HCEC 1CT (cell line): ENCODE measurements at regions not wholly inside any gene's neighbourhood (a gene's known extent, or its start where the extent isn't known, plus 50 kb on each side); places are given as distances from the start of the nearest gene placed in this dataset.
"Not testable (repeated sequence)": the region's sequence is repeated elsewhere in the genome, so short reads cannot be mapped to it uniquely, and the experiment has no call there.

ENCODE experiments used
- DNase-seq: peaks from one replicate; pipeline ENCODE4 v3.0.0-alpha.2; 2017

- DNase-seq: no peak
These were observed 177.0 kb upstream of the KAZN start for GRCh38 chr1:14421295-14421976.

GRCh38 chr1:14421977-14422609, 176.4 kb upstream of the KAZN start:
- no peak for DNase-seq

DNA sequence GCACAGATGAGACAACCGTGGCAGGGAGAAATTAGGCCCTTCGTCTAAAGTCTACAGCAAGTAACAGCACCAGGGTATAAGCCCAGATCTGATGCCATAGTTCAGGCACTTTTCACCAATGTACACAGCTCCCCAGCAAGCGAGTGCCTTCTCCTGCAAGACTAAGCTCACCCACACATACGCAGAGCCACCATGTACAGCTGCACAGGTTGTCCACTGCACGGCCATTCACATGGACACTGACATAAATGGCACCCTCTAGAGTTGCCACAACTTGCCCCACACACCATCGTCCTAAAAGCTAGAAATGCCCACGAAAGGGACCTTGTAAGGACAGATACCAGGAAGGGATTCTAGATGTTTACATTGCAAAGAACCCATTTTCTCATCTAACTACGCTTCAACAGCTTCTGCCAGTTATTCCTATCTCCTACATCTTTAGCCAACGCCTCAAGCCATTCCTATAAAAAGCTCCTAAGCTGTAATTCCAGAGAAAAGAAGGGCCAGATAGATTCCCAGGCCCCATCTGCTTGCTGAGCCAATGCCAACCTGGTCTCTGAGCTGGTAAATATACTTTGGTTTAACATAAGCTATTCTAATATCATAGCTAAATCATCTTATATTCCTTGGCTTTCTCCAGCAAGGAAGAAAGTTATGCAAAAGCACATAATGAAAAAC, 174.0 kb upstream of the KAZN start:
- DNase-seq: no peak

GRCh38 chr1:14426854-14427253, 171.6 kb upstream of the KAZN start:
- DNase-seq: no peak

DNA sequence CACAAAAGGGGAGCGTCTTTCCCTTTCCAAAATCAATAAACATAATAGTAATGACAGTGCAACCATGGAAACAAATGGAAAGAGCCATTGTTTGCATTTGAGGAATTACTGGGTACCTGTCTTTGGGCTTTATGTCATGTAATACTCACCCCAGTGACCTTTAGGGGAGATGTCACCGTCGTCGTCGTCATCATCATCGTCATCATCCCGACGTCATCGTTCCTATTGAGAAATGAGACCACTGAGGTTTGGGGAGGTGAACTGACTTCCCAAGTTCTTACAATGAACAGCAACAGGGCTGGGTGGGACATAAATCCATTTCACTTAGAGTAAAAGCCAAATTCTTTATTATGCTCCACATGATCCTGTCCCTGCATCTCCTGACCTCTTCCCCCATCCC, 168.9 kb upstream of the KAZN start:
- DNase-seq: no peak

- DNase-seq: not testable (repeated sequence)
These were observed 165.8 kb upstream of the KAZN start for GRCh38 chr1:14432728-14433127.

DNA sequence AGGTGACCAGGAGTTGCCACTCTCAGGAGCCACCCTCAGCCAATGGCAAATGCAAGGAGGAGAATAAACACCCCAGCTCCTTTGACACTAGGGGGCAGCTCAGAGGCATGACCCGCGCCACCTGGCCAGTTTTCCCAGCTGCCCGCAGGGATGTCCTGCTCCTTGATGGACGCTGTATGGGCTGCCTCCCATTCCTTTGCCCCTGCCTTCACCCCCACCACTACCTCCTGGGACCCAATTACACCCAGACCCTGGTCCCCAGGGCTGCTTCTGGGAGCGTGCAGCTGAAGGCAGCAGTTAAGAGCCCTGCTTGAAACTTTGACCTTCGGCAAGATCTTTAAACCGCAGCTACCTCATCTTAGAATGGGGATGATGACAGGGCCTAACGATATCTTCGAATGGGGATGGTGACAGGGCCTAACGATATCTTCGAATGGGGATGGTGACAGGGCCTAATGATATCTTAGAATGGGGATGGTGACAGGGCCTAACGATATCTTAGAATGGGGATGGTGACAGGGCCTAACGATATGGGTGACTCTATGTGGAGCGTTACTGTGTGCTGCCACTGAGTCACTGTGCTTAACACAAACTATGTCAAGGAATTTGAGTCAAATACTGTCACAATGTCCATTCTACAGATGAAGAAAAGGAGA, 163.0 kb upstream of the KAZN start:
- DNase-seq: no peak

- DNase-seq: no peak
These were observed 161.0 kb upstream of the KAZN start for GRCh38 chr1:14437417-14437918.

- DNase-seq: no peak
These were observed 160.2 kb upstream of the KAZN start for GRCh38 chr1:14438127-14438769.

DNA sequence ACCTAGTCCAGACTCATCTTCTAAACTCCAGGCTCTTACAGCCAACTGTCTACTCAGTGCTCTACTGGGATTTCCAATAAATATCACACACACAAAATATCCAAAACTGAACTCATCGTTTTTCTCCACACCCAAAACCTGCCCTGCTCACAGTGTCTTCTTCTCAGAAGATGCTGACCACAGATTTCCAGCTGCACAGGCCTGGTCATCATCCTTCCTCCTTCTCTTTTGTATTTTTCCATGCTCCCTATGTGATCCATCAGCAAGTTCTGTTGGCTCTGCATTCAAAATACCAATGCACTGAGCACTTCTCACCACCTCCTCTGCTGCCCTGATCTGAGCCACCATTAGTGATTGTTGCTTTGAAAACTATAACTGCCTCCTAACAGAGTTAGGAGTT, 159.5 kb upstream of the KAZN start:
- no peak for DNase-seq

DNA sequence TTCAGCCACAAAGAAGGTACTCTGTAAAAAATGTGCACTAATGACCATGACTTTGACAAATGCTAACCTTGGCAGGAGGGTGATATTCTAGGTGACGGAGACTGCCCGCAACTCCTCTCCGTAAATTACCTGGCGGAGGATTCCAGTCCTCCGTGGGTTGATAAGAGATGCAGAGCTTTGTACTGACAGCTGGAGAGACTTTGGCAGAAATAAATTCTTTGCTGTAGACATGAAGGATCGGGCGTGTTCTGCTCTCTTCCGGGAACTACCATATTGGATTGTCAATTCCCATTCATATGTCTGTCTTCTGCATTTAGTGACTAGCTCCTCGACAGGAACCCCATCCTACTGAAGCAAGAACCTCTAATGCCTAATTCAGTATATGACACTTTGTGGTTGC, 158.3 kb upstream of the KAZN start:
- DNase-seq: no peak

DNA sequence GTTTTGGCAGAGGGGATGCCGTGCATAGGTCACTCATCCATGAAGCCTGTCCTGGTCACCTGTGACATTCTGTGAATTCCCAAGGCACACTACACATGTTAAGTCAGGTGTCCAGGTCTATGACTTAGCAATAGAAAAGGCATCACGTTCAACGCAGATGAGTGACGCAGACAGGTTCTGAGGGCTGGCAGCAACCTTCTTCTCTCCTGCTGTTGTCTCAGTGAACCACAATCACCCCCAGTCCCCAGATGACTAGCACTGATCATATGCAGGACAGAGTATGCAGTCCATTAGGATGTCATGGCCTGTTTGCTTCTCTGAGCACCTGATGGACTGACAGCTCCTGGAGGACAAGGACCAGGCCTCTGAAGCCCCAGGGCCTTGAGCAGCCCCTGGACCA, 157.8 kb upstream of the KAZN start:
- no peak for DNase-seq

DNA sequence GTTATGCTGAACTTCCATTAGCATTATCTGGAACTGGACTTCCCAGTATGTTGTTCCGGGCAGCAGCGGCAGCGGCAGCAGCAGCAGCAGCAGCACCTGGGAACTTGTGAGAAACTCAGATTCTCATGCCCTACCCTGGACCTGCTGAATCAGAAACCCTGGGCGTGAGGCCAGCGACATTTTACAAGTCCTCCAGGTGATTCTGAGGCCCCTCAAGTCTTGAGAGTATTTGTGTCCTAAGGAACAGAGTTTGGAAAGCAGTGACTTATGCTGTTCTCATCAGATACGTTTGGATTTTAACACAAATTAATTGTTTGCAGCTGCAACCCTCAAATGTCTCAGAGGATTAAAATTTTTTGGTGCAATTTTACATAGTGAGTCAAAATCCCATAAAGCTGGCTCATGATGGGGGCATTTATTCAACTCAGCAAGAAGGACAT, 157.2 kb upstream of the KAZN start:
- DNase-seq: no peak

DNA sequence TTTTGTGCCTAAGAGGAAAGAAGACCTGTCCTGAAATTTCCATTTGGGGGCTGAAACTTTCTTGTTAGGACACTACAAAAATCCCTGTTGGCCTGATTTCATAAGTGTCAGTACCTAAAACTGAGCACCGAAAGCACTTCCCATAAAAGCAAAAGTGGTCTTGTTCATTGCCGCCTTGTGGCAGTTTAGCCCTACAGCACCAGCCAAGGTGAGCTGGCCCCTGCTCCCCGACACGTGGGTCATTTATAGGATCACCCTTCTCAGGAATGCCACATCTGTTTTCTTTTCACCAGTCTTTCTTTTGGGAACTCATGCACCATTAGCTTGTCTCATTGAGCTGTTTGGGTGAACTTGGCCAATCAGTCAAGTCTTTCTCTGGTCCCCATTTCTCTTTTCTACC, 155.8 kb upstream of the KAZN start:
- no peak for DNase-seq

GRCh38 chr1:14443164-14443787, 155.2 kb upstream of the KAZN start:
- no peak for DNase-seq

DNA sequence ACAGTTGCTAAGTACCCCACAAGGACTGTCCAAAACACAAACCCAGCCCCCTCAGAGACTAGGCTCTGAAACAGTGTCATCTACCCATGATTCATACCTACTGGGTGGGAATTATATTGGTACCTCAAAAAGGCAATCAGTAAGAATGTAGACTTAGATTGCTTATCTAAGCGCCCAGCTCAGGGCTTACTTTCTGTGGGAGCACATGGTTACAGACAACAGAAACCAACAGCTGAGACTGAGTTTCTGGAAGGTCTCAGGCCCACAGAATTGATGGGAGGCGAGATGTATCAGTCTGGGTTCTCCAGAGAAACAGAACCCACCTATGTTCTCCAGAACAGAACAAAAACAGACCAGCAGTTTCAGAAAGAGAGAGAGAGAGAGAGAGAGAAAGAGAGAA, 147.3 kb upstream of the KAZN start:
- no peak for DNase-seq

GRCh38 chr1:14452551-14452950, 145.9 kb upstream of the KAZN start:
- no peak for DNase-seq

DNA sequence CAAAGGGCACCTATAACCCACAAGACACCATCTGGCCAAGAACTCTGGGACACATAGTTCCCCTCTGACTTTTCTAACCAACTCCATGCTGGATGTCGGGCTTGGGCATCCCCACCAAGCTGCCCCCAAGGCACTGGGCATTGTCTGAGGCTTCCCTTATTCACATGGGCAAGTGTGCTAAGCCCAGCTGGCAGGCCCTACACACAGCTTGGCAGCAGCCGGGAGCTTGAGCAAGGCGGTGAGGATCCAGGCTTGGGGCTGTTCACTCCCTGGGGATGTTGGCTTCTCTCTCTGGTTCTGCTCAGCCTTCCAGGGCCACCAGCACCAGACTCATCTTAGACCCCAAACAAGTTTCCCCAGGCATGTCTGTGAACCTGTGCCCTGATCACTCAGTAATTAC, 138.3 kb upstream of the KAZN start:
- DNase-seq: no peak

DNA sequence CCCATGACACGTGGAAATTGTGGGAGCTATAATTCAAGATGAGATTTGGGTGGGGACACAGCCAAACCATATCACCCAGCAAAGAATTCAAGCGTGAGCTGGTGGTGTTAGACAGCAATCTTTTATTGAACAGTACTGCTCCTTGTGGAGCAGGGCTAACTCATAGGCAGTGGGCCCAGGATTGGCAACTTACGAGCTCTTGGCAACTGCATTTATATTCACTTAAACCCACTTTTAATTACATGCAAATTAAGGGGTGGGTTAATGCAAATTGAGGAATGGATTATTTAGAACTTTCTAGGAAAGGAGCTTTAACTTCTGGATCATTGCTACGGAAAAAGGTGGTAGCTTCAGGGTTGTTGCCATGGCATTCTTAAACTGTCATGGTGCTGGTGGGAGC, 135.6 kb upstream of the KAZN start:
- DNase-seq: no peak

- no peak for DNase-seq
These were observed 132.5 kb upstream of the KAZN start for GRCh38 chr1:14466006-14466405.

DNA sequence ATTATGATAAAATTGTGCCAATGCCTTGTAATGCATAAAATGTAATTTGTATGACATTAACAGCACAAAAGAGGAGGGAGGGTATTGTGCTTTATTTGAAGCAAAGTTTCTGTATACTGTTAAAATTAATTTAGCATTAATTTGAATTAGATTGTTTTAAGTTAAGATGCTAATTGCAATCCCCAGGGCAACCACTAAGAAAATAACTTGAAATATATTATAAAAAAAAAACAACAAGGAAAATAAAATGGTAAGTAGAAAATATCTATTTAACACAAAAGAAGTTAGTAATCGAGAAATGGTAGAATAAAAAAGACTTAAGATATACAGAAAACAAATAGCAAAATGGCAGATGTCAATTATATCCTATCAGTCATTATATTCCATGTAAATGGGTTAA, 131.4 kb upstream of the KAZN start:
- no peak for DNase-seq

DNA sequence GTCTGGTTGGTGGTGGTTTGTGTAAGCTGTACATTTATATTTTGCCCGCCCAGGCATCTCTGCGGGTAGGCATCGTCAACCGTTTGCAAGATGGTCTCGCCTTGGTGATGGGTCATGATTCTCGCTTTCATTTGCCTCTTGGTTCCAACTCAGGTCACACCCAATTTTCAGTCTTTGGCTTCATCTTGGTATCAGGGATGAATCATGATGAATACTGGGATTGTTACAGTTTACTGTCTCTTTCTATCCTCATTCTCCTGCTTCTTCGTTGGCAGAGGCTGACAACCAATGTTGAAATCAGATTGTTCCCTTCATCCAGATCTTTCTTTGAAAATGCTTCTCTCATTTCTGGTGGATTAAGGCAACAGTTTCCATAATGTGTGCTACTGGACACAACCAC, 129.7 kb upstream of the KAZN start:
- DNase-seq: no peak

DNA sequence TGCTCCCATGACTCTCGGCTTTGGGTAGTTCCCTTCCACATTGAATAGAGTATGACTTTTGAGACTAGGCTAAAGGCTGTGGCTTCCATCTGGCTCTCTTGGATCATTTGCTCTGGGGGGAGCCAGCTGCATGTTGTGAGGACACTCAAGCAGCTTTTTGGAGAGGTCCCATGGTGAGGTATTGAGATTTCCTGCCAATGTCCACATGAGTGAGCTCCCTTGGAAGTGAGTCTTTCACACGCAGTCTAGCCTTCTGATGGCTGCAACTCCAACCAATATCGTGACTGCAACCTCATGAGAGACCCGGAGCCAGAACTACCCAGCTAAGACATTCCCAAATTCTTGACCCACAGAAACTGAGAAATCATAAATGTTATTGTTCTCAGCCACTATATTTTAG, 127.7 kb upstream of the KAZN start:
- DNase-seq: no peak
